Right atrium auricular region (tissue), 2 donors: ENCODE measurements at regions not wholly inside any gene's neighbourhood (a gene's known extent, or its start where the extent isn't known, plus 50 kb on each side); places are given as distances from the start of the nearest gene placed in this dataset.
A peak's percentile ranks its signal among the peaks of the same experiment; 100 is the strongest.

Source experiments
- DNase-seq: peaks from one replicate; pipeline ENCODE4 v3.0.0-alpha.2; 2019; ENCODE audit warnings: low spot score
- H3K27ac ChIP-seq, 2 donors: fragments of 200-600 bp; sonication (generic); 1 replicate in 1 of 2; 2 replicates in 1 of 2; pipeline ENCODE4 v1.5.1; 2016 to 2019
- H3K27me3 ChIP-seq, 2 donors: fragments of 200-600 bp; sonication (generic); one replicate each; pipeline versions ENCODE4 v1.5.1 to v1.6.0; 2017 to 2019
- H3K36me3 ChIP-seq: fragments of 200-600 bp; sonication (generic); one replicate; pipeline ENCODE4 v1.5.1; 2016
- H3K4me1 ChIP-seq, 2 donors: fragments of 200-600 bp; sonication (generic); one replicate each; pipeline versions ENCODE4 v1.5.1 to v1.6.0; 2017 to 2019
- H3K4me3 ChIP-seq, 2 donors: fragments of 200-600 bp; sonication (generic); 1 replicate in 1 of 2; 2 replicates in 1 of 2; pipeline ENCODE4 v1.5.1; 2017 to 2019; ENCODE audit warnings: mild to moderate bottlenecking in 1 of 2, moderate library complexity in 1 of 2
- H3K9me3 ChIP-seq, 2 donors: fragments of 200-600 bp; sonication (generic); one replicate each; pipeline ENCODE4 v1.5.1; 2019
- TF ChIP-seq, protein P1 (sequence below), 2 donors: fragments of 200-600 bp; sonication (generic); IDR thresholded peaks; one replicate each; pipeline ENCODE4 v1.5.1; 2019; ENCODE audit warnings: antibody characterized with exemption in 2 of 2

DNA sequence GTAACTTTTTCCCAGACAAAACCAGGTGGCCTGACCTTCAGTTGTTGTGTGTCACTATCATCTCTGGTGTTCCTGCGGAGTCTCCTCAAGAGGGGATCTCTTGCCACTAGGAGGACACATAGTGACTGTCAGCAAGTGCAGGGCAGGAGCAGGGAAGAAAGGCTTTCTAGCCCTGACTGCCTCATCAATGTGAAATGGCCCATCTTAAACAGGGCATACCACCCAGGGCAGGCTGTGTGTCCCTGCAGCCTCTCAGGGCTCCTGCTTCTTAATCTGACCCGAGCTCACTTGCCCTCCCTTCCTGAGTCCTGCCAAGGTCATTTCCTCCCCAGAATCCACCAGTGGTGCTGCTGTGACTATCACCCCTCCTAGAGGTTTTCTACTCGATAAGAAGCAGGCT is 57.4 kb upstream of the SIMC1 start:
- DNase-seq = peak; percentile 43
- H3K4me3 ChIP-seq = no peak overlapping the region
- no peaks in the 10 kb centered on the region for H3K36me3 ChIP-seq
- H3K27me3 ChIP-seq = no peaks in the 10 kb centered on the region
- TF ChIP-seq, protein P1, sequence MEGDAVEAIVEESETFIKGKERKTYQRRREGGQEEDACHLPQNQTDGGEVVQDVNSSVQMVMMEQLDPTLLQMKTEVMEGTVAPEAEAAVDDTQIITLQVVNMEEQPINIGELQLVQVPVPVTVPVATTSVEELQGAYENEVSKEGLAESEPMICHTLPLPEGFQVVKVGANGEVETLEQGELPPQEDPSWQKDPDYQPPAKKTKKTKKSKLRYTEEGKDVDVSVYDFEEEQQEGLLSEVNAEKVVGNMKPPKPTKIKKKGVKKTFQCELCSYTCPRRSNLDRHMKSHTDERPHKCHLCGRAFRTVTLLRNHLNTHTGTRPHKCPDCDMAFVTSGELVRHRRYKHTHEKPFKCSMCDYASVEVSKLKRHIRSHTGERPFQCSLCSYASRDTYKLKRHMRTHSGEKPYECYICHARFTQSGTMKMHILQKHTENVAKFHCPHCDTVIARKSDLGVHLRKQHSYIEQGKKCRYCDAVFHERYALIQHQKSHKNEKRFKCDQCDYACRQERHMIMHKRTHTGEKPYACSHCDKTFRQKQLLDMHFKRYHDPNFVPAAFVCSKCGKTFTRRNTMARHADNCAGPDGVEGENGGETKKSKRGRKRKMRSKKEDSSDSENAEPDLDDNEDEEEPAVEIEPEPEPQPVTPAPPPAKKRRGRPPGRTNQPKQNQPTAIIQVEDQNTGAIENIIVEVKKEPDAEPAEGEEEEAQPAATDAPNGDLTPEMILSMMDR (IDR thresholded peaks at IDR 0.05) = no peak
- H3K9me3 ChIP-seq = no peaks in the 10 kb centered on the region
- H3K27ac ChIP-seq = no peak overlapping the region
- no peaks in the 10 kb centered on the region for H3K4me1 ChIP-seq

GRCh38 chr5:176181271-176181855 is 56.9 kb upstream of the SIMC1 start:
- H3K36me3 ChIP-seq = no peaks in the 10 kb centered on the region
- no peak overlapping the region for H3K27ac ChIP-seq
- no peaks in the 10 kb centered on the region for H3K4me1 ChIP-seq
- no peak overlapping the region for H3K4me3 ChIP-seq
- peak; percentile 42 for DNase-seq
- H3K9me3 ChIP-seq = no peaks in the 10 kb centered on the region
- no peaks in the 10 kb centered on the region for H3K27me3 ChIP-seq
- TF ChIP-seq, protein P1 (IDR thresholded peaks at IDR 0.05) = no peak

DNA sequence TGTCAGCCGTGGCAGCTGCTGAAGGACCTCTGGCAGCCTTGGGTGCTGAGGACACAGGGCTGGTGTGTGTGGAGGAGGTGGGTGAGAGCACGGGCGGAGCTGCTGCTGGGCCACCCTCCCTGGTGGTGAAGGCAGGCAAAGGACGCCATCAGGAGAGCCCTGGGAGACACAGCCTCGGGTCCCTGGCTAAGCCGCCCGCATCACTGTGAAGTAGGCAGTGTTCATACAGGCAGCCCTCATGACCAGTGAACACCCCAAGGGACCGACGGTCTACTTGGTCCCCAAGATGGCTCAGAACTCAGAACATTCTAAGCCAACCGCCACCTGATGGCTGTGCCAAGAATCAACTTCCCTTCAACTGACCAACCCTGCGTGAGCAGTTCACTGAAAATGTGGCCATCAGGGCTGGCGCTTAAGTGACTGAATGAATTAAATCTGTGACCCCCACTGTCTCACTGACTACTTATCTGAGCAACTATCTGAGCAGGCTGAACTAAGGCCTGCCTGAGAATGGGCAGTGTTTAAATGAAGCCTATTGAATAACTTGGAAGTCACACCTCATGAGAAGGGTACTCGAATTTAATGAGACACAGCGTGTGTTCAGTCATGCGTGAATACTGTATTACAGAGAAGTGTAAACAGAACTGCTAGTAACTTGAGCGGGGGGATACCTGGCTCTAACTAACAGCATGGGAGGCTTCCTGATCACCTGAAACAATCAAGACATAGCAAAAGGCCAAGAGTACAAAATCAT is 54.7 kb upstream of the SIMC1 start:
- Histone ChIP-seq H3K4me1 (no peaks in the 10 kb centered on the region), H3K36me3 (no peaks in the 10 kb centered on the region), H3K4me3 (no peak overlapping the region), H3K27me3 (no peaks in the 10 kb centered on the region), H3K9me3 (no peaks in the 10 kb centered on the region), H3K27ac (no peak overlapping the region)
- DNase-seq = peak; percentile 48
- TF ChIP-seq, protein P1 (IDR thresholded peaks at IDR 0.05) = no peak

- H3K27me3 ChIP-seq = no peaks in the 10 kb centered on the region
- no peak overlapping the region for H3K4me3 ChIP-seq
- DNase-seq = no peak
- no peak overlapping the region for H3K27ac ChIP-seq
- TF ChIP-seq, protein P1 (IDR thresholded peaks at IDR 0.05) = no peak
- H3K9me3 ChIP-seq = no peaks in the 10 kb centered on the region
- H3K4me1 ChIP-seq = no peaks in the 10 kb centered on the region
- H3K36me3 ChIP-seq = no peaks in the 10 kb centered on the region
These were observed 53.6 kb upstream of the SIMC1 start for GRCh38 chr5:176184608-176185132.

- H3K4me1 ChIP-seq = no peaks in the 10 kb centered on the region
- H3K36me3 ChIP-seq = no peaks in the 10 kb centered on the region
- no peak for DNase-seq
- H3K9me3 ChIP-seq = no peaks in the 10 kb centered on the region
- no peak overlapping the region for H3K27ac ChIP-seq
- H3K4me3 ChIP-seq = no peak overlapping the region
- H3K27me3 ChIP-seq = no peaks in the 10 kb centered on the region
- TF ChIP-seq, protein P1 (IDR thresholded peaks at IDR 0.05) = no peak
These were observed 53.0 kb upstream of the SIMC1 start for GRCh38 chr5:176185133-176185733.
